ENCODE measurements at regions not wholly inside any gene's neighbourhood (a gene's known extent, or its start where the extent isn't known, plus 50 kb on each side); places are given as distances from the start of the nearest gene placed in this dataset.

DNA sequence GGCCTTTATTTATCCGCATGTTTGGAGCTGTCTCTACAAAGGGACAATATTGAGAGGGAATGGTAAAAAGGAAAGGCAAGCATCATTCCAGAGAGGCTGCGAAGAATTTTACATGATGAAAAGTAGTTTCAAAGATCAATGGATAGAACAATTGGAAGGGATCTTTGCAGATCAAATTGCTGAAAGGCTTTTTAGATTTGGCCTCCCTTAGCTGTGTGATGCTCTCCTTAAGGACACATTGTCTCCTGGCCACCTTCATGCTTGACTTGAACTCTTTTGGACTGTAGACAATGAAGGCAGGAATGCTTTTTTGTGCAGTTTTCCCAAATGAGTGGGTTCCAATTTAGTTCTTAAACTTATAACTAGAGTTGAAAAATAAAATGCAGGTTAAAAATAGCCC is 344.7 kb downstream of the ARL4A start:
- Histone ChIP-seq H3K4me2 (ENCODE audit: insufficient read depth, low read length) (no peak overlapping the region), H3K36me3 (ENCODE audit: insufficient read depth, low read length) (no peaks in the 10 kb centered on the region), H3K27me3 (ENCODE audit: insufficient read depth, low read length, poor library complexity) (no peaks in the 10 kb centered on the region), H3K4me1 (ENCODE audit: insufficient read depth, low read length) (no peaks in the 10 kb centered on the region), H3K79me2 (ENCODE audit: insufficient read depth, low read length) (no peaks in the 10 kb centered on the region), H3K9ac (ENCODE audit: low read depth, low read length) (no peak overlapping the region), H2AFZ (ENCODE audit: low read depth, low read length) (no peak overlapping the region), H3K27ac (ENCODE audit: low read length) (no peak overlapping the region), H3K4me3 (ENCODE audit: low read depth in 1 of 2, low read length in 2 of 2) (no peak overlapping the region), H3K9me3 (ENCODE audit: insufficient read depth, low read length, severe bottlenecking) (no peaks in the 10 kb centered on the region), H4K20me1 (ENCODE audit: insufficient read depth, low read length) (no peaks in the 10 kb centered on the region)
- ATAC-seq (ENCODE audit: insufficient read depth, low read depth) (no peak), DNase-seq (no peak)
- no peak for TF ChIP-seq EZH2 (IDR thresholded peaks at IDR 0.05; ENCODE audit: borderline replicate concordance, low read depth, low read length, severe bottlenecking)
- TF ChIP-seq, protein P1, sequence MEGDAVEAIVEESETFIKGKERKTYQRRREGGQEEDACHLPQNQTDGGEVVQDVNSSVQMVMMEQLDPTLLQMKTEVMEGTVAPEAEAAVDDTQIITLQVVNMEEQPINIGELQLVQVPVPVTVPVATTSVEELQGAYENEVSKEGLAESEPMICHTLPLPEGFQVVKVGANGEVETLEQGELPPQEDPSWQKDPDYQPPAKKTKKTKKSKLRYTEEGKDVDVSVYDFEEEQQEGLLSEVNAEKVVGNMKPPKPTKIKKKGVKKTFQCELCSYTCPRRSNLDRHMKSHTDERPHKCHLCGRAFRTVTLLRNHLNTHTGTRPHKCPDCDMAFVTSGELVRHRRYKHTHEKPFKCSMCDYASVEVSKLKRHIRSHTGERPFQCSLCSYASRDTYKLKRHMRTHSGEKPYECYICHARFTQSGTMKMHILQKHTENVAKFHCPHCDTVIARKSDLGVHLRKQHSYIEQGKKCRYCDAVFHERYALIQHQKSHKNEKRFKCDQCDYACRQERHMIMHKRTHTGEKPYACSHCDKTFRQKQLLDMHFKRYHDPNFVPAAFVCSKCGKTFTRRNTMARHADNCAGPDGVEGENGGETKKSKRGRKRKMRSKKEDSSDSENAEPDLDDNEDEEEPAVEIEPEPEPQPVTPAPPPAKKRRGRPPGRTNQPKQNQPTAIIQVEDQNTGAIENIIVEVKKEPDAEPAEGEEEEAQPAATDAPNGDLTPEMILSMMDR (IDR thresholded peaks at IDR 0.05; ENCODE audit: borderline replicate concordance, extremely low read depth, low read length, poor library complexity, severe bottlenecking) = no peak

GRCh38 chr7:13032576-13032975 is 345.1 kb downstream of the ARL4A start:
- Histone ChIP-seq H3K4me2 (ENCODE audit: insufficient read depth, low read length) (no peak overlapping the region), H3K4me1 (ENCODE audit: insufficient read depth, low read length) (no peaks in the 10 kb centered on the region), H4K20me1 (ENCODE audit: insufficient read depth, low read length) (no peaks in the 10 kb centered on the region), H3K4me3 (ENCODE audit: low read depth in 1 of 2, low read length in 2 of 2) (no peak overlapping the region), H3K27ac (ENCODE audit: low read length) (no peak overlapping the region), H3K9me3 (ENCODE audit: insufficient read depth, low read length, severe bottlenecking) (no peaks in the 10 kb centered on the region), H2AFZ (ENCODE audit: low read depth, low read length) (no peak overlapping the region), H3K36me3 (ENCODE audit: insufficient read depth, low read length) (no peaks in the 10 kb centered on the region), H3K9ac (ENCODE audit: low read depth, low read length) (no peak overlapping the region), H3K27me3 (ENCODE audit: insufficient read depth, low read length, poor library complexity) (no peaks in the 10 kb centered on the region), H3K79me2 (ENCODE audit: insufficient read depth, low read length) (no peaks in the 10 kb centered on the region)
- ATAC-seq (ENCODE audit: insufficient read depth, low read depth) = no peak
- TF ChIP-seq, protein P1 (IDR thresholded peaks at IDR 0.05; ENCODE audit: borderline replicate concordance, extremely low read depth, low read length, poor library complexity, severe bottlenecking) = no peak
- TF ChIP-seq EZH2 (IDR thresholded peaks at IDR 0.05; ENCODE audit: borderline replicate concordance, low read depth, low read length, severe bottlenecking) = no peak
- DNase-seq = no peak

GRCh38 chr7:13034693-13035092 is 347.3 kb downstream of the ARL4A start:
- no peak for ATAC-seq (ENCODE audit: insufficient read depth, low read depth)
- no peaks in the 10 kb centered on the region for H4K20me1 ChIP-seq (ENCODE audit: insufficient read depth, low read length)
- no peak for DNase-seq
- no peak overlapping the region for H3K9ac ChIP-seq (ENCODE audit: low read depth, low read length)
- no peaks in the 10 kb centered on the region for H3K4me1 ChIP-seq (ENCODE audit: insufficient read depth, low read length)
- TF ChIP-seq, protein P1 (IDR thresholded peaks at IDR 0.05; ENCODE audit: borderline replicate concordance, extremely low read depth, low read length, poor library complexity, severe bottlenecking) = no peak
- no peak for TF ChIP-seq EZH2 (IDR thresholded peaks at IDR 0.05; ENCODE audit: borderline replicate concordance, low read depth, low read length, severe bottlenecking)
- H3K27me3 ChIP-seq (ENCODE audit: insufficient read depth, low read length, poor library complexity) = no peaks in the 10 kb centered on the region
- H3K36me3 ChIP-seq (ENCODE audit: insufficient read depth, low read length) = no peaks in the 10 kb centered on the region
- no peaks in the 10 kb centered on the region for H3K79me2 ChIP-seq (ENCODE audit: insufficient read depth, low read length)
- no peaks in the 10 kb centered on the region for H3K9me3 ChIP-seq (ENCODE audit: insufficient read depth, low read length, severe bottlenecking)
- no peak overlapping the region for H3K4me3 ChIP-seq (ENCODE audit: low read depth in 1 of 2, low read length in 2 of 2)
- no peak overlapping the region for H2AFZ ChIP-seq (ENCODE audit: low read depth, low read length)
- no peak overlapping the region for H3K27ac ChIP-seq (ENCODE audit: low read length)
- no peak overlapping the region for H3K4me2 ChIP-seq (ENCODE audit: insufficient read depth, low read length)

DNA sequence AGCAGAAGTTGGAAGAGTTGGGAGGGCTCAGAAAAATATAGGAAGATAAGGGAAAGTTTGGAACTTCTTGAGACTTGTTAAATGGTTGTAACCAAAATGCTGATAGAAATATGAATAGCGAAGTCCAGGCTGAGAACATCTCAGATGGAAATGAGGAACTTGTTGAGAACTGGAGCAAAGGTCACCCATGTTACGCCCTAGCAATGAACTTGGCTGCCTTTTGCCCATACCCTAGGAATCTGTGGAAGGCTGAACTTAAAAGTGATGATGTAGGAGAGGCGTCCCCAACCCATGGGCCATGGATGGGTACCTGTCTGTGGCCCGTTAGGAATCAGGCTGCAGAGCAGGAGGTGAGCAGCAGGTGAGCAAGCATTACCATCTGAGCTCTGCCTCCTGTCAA is 347.8 kb downstream of the ARL4A start:
- Histone ChIP-seq H4K20me1 (ENCODE audit: insufficient read depth, low read length) (no peaks in the 10 kb centered on the region), H3K9me3 (ENCODE audit: insufficient read depth, low read length, severe bottlenecking) (no peaks in the 10 kb centered on the region), H3K36me3 (ENCODE audit: insufficient read depth, low read length) (no peaks in the 10 kb centered on the region), H3K27me3 (ENCODE audit: insufficient read depth, low read length, poor library complexity) (no peaks in the 10 kb centered on the region), H3K4me2 (ENCODE audit: insufficient read depth, low read length) (no peak overlapping the region), H3K79me2 (ENCODE audit: insufficient read depth, low read length) (no peaks in the 10 kb centered on the region), H3K4me3 (ENCODE audit: low read depth in 1 of 2, low read length in 2 of 2) (no peak overlapping the region), H3K27ac (ENCODE audit: low read length) (no peak overlapping the region), H2AFZ (ENCODE audit: low read depth, low read length) (no peak overlapping the region), H3K9ac (ENCODE audit: low read depth, low read length) (no peak overlapping the region), H3K4me1 (ENCODE audit: insufficient read depth, low read length) (no peaks in the 10 kb centered on the region)
- DNase-seq (no peak), ATAC-seq (ENCODE audit: insufficient read depth, low read depth) (no peak)
- TF ChIP-seq, protein P1 (IDR thresholded peaks at IDR 0.05; ENCODE audit: borderline replicate concordance, extremely low read depth, low read length, poor library complexity, severe bottlenecking) = no peak
- TF ChIP-seq EZH2 (IDR thresholded peaks at IDR 0.05; ENCODE audit: borderline replicate concordance, low read depth, low read length, severe bottlenecking) = no peak

Data from DND-41 (cell line).